GM12878 (cell line): ENCODE measurements at regions not wholly inside any gene's neighbourhood (a gene's known extent, or its start where the extent isn't known, plus 50 kb on each side); places are given as distances from the start of the nearest gene placed in this dataset.

Experiments
- ATAC-seq: fragments of 200-7000 bp; cut with Tn5 transposase; 3 replicates; pipeline ENCODE4 v1.9.1; 2020; ENCODE audit warnings: mild to moderate bottlenecking, moderate library complexity
- BruUV-seq: library from RNA; stranded (reverse); fragments of 400-500 nt; replicated peaks from 2 replicates; lab custom pipeline; 2021; lab: Mats Ljungman, UMichigan
- CTCF ChIA-PET: fragments of 300-600 bp; sonication (Branson Sonifier 250); formaldehyde crosslinking; extraction: SDS; loops from one replicate; lab custom pipeline; 2021; ENCODE audit warnings: inconsistent platforms; lab: Yijun Ruan, JAX
- POLR2A ChIA-PET: fragments of 350-600 bp; formaldehyde crosslinking; extraction: SDS; loops from one replicate; lab custom pipeline; 2021; ENCODE audit warnings: inconsistent platforms; lab: Charles Lee
- RAD21 ChIA-PET: fragments of 300-600 bp; sonication (Branson Sonifier 250); formaldehyde crosslinking; loops from one replicate; lab custom pipeline; 2023; ENCODE audit warnings: antibody characterized with exemption; ENCODE audit not compliant: unreplicated experiment; lab: Charles Lee
- SMC1A ChIA-PET: fragments of 300-600 bp; sonication (Branson Sonifier 250); formaldehyde crosslinking; loops from one replicate; lab custom pipeline; 2023; ENCODE audit not compliant: unreplicated experiment, uncharacterized antibody; lab: Charles Lee
- DNase-seq: peaks from one replicate; pipeline ENCODE4 v3.0.0-alpha.2; 2011; ENCODE audit warnings: low read depth, low spot score
- FAIRE-seq: peaks from 3 replicates; lab custom pipeline; 2011; peaks lifted over from hg19 to GRCh38; lab: Jason Lieb, UNC
- H2AFZ ChIP-seq: 2 replicates; pipeline ENCODE4 v1.6.0; 2011; ENCODE audit warnings: low read depth, low read length, control low read depth; ENCODE audit not compliant: control insufficient read depth
- H3K27ac ChIP-seq: 2 replicates; pipeline ENCODE4 v1.5.1; 2011; ENCODE audit warnings: control low read depth; ENCODE audit not compliant: control insufficient read depth, insufficient read depth
- H3K27me3 ChIP-seq, 2 experiments: replicated peaks in 1 of 2; 2 replicates each; pipeline versions ENCODE4 v1.6.0 to v1.6.1; 2011; ENCODE audit warnings: low read length in 1 of 2; ENCODE audit not compliant: control insufficient read depth in 2 of 2, insufficient read depth in 2 of 2
- H3K36me3 ChIP-seq, 2 experiments: 2 replicates each; pipeline ENCODE4 v1.5.1; 2011; ENCODE audit warnings: low read length in 1 of 2; ENCODE audit not compliant: control insufficient read depth in 2 of 2, insufficient read depth in 2 of 2
- H3K4me1 ChIP-seq: 2 replicates; pipeline ENCODE4 v1.6.1; 2011; ENCODE audit warnings: mild to moderate bottlenecking, low read length, moderate library complexity, mixed read lengths; ENCODE audit not compliant: control insufficient read depth, insufficient read depth
- H3K4me2 ChIP-seq: 2 replicates; pipeline ENCODE4 v1.6.0; 2011; ENCODE audit warnings: control low read depth; ENCODE audit not compliant: control insufficient read depth, insufficient read depth
- H3K4me3 ChIP-seq: fragments of 200-600 bp; sonication (generic); 2 replicates; pipeline ENCODE4 v1.5.1; 2016
- H3K79me2 ChIP-seq: 2 replicates; pipeline ENCODE4 v1.6.0; 2011; ENCODE audit warnings: low read length; ENCODE audit not compliant: control insufficient read depth, insufficient read depth
- H3K9ac ChIP-seq: 2 replicates; pipeline ENCODE4 v1.8.0; 2011; ENCODE audit warnings: low read length, control low read depth, mixed read lengths; ENCODE audit not compliant: control insufficient read depth, insufficient read depth
- H3K9me3 ChIP-seq: replicated peaks from 3 replicates; pipeline ENCODE4 v1.5.1; 2011; ENCODE audit warnings: mild to moderate bottlenecking, low read length; ENCODE audit not compliant: control insufficient read depth, insufficient read depth
- H4K20me1 ChIP-seq: 2 replicates; pipeline ENCODE4 v1.6.0; 2011; ENCODE audit not compliant: control insufficient read depth, insufficient read depth
- ASH2L ChIP-seq: fragments of 300-600, 200-600 bp; sonication (generic); IDR thresholded peaks from 2 replicates; pipeline ENCODE4 v1.6.1; 2017; ENCODE audit warnings: low read depth, mild to moderate bottlenecking, borderline replicate concordance
- BACH1 ChIP-seq: fragments of 450-650 bp; IDR thresholded peaks from 2 replicates; pipeline ENCODE4 v1.6.1; 2017; ENCODE audit warnings: mild to moderate bottlenecking, borderline replicate concordance
- CREB1 ChIP-seq: IDR thresholded peaks from 2 replicates; pipeline ENCODE4 v1.6.1; 2012; ENCODE audit warnings: low read depth, mild to moderate bottlenecking, inconsistent platforms
- POLR2AphosphoS5 ChIP-seq: IDR thresholded peaks from 2 replicates; pipeline ENCODE4 v1.6.1; 2011; ENCODE audit warnings: mild to moderate bottlenecking, low read length, inconsistent platforms
- RUNX3 ChIP-seq: IDR thresholded peaks from 2 replicates; pipeline ENCODE4 v1.6.1; 2012; ENCODE audit warnings: low read length, inconsistent platforms
- SREBF1 ChIP-seq: IDR thresholded peaks from 2 replicates; pipeline ENCODE4 v1.6.1; 2012; ENCODE audit warnings: mild to moderate bottlenecking, low read length
- TCF12 ChIP-seq: IDR thresholded peaks from 2 replicates; pipeline ENCODE4 v1.6.1; 2011; ENCODE audit warnings: low read depth, mild to moderate bottlenecking, low read length
- TCF3 ChIP-seq: IDR thresholded peaks from 2 replicates; pipeline ENCODE4 v1.6.1; 2012; ENCODE audit warnings: low read depth, mild to moderate bottlenecking, low read length, borderline replicate concordance; ENCODE audit not compliant: insufficient read depth
- TCF7 ChIP-seq: IDR thresholded peaks from 2 replicates; pipeline ENCODE4 v1.6.1; 2014; ENCODE audit warnings: antibody characterized with exemption, borderline replicate concordance
- WGBS: methylation state at CpG from one replicate; pipeline ENCODE4 v1.1.6; 2016; ENCODE audit warnings: low lambda C conversion rate; ENCODE audit not compliant: insufficient replicate concordance, insufficient coverage; ENCODE audit errors: missing lambda C conversion rate; 5-methylcytosine and 5-hydroxymethylcytosine counted together
- in situ Hi-C: fragments of 300-500 bp; cut with MboI; formaldehyde crosslinking; loops from 9 replicates; pipeline ENCODE4 v1.14.3; 2018; ENCODE audit warnings: mixed read lengths
- intact Hi-C: fragments of 100-400 bp; cut with micrococcal nuclease; formaldehyde crosslinking; loops from one replicate; pipeline ENCODE4 v1.14.2; 2022; ENCODE audit not compliant: unreplicated experiment
- TF ChIP-seq, protein P1 (sequence below): fragments of 150-350 bp; IDR thresholded peaks from 2 replicates; pipeline ENCODE4 v1.6.1; 2014; ENCODE audit warnings: mild to moderate bottlenecking, low read depth, low read length

DNA sequence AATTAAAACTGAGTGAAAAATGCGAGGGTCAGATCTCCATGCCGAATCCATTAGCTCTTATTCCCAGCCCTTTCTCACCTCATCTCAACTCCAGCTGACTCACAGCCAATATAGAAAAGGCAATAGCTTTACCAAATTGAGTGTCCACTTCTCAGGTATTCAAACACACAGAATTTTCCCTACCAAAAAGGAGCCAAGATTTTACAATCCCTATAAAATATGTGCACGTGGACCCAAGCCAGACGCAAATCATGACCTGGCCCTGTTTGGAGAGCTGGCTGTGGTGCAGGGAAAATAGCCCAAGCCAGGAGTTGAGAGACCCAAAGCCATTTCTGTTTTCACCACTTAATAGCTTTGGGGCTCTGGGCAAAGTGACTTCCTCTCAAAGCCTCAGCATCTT, 379.7 kb upstream of the AUTS2 start:
- ATAC-seq (no peak), DNase-seq (no peak), FAIRE-seq (no peak)
- no peak overlapping the region for H3K27ac ChIP-seq
- H3K4me2 ChIP-seq = no peak overlapping the region
- WGBS = 44% methylated on average over 4 of the region's 4 CpGs
- no peaks in the 10 kb centered on the region; a peak in 1 of 4 replicates for H3K27me3 ChIP-seq
- no peaks in the 10 kb centered on the region for H4K20me1 ChIP-seq
- ChIA-PET POLR2A (no interaction called here), RAD21 (no interaction called here), CTCF (no interaction called here), SMC1A (no interaction called here)
- H3K9ac ChIP-seq = no peak overlapping the region
- intact Hi-C loops (no loop called here), in situ Hi-C loops (no loop called here)
- BruUV-seq = no TSS peak
- no peak overlapping the region for H2AFZ ChIP-seq
- no peaks in the 10 kb centered on the region for H3K9me3 ChIP-seq
- no peak overlapping the region for H3K4me3 ChIP-seq
- TF ChIP-seq ASH2L (no peak), CREB1 (no peak), RUNX3 (no peak), SREBF1 (no peak), TCF12 (no peak), TCF7 (no peak)
- TF ChIP-seq, protein P1, sequence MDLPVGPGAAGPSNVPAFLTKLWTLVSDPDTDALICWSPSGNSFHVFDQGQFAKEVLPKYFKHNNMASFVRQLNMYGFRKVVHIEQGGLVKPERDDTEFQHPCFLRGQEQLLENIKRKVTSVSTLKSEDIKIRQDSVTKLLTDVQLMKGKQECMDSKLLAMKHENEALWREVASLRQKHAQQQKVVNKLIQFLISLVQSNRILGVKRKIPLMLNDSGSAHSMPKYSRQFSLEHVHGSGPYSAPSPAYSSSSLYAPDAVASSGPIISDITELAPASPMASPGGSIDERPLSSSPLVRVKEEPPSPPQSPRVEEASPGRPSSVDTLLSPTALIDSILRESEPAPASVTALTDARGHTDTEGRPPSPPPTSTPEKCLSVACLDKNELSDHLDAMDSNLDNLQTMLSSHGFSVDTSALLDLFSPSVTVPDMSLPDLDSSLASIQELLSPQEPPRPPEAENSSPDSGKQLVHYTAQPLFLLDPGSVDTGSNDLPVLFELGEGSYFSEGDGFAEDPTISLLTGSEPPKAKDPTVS = no peak
- no peaks in the 10 kb centered on the region for H3K4me1 ChIP-seq
- no peaks in the 10 kb centered on the region for H3K36me3 ChIP-seq
- H3K79me2 ChIP-seq = no peaks in the 10 kb centered on the region

GRCh38 chr7:69219381-69219780, 378.9 kb upstream of the AUTS2 start:
- Histone ChIP-seq H3K36me3 (no peaks in the 10 kb centered on the region), H3K27ac (no peak overlapping the region), H3K9ac (no peak overlapping the region), H3K4me1 (no peaks in the 10 kb centered on the region), H3K4me3 (no peak overlapping the region), H3K9me3 (no peaks in the 10 kb centered on the region)
- FAIRE-seq (no peak), DNase-seq (no peak)
- 5% methylated on average over 2 of the region's 2 CpGs for WGBS
- intact Hi-C loops = no loop called here
- ChIA-PET CTCF (no interaction called here), SMC1A (no interaction called here)
- no TSS peak for BruUV-seq
- TF ChIP-seq BACH1 (no peak), POLR2AphosphoS5 (no peak), CREB1 (no peak), ASH2L (no peak), TCF3 (no peak)
- TF ChIP-seq, all 136 proteins: peak for 0
- H3K4me2 ChIP-seq = no peak overlapping the region
- H3K79me2 ChIP-seq = no peaks in the 10 kb centered on the region
- H2AFZ ChIP-seq = no peak overlapping the region
- RAD21 ChIA-PET = no interaction called here
- POLR2A ChIA-PET = no interaction called here
- no peaks in the 10 kb centered on the region; a peak in 1 of 4 replicates for H3K27me3 ChIP-seq
- in situ Hi-C loops = no loop called here
- no peaks in the 10 kb centered on the region for H4K20me1 ChIP-seq
- no peak for ATAC-seq
